ENCODE measurements at regions not wholly inside any gene's neighbourhood (a gene's known extent, or its start where the extent isn't known, plus 50 kb on each side); places are given as distances from the start of the nearest gene placed in this dataset.

- TF ChIP-seq CTCF (IDR thresholded peaks at IDR 0.05) (no peak), ZFX (IDR thresholded peaks at IDR 0.05; ENCODE audit: borderline replicate concordance) (no peak)
These were observed 1585.7 kb downstream of the BRINP3 start for GRCh38 chr1:188891958-188892357.

Measured in 22Rv1 (cell line).